Colonic mucosa (tissue), 4 donors: ENCODE measurements at regions not wholly inside any gene's neighbourhood (a gene's known extent, or its start where the extent isn't known, plus 50 kb on each side); places are given as distances from the start of the nearest gene placed in this dataset.

Source experiments
- DNase-seq: peaks from one replicate; pipeline ENCODE4 v3.0.0-alpha.2; 2020
- H3K27ac ChIP-seq: fragments of 200-600 bp; one replicate; pipeline ENCODE4 v1.8.0; 2021
- H3K27me3 ChIP-seq: fragments of 200-600 bp; one replicate; pipeline ENCODE4 v1.8.0; 2021
- H3K36me3 ChIP-seq: fragments of 200-600 bp; one replicate; pipeline ENCODE4 v1.8.0; 2021
- H3K4me1 ChIP-seq: fragments of 200-600 bp; one replicate; pipeline ENCODE4 v1.8.0; 2021; ENCODE audit warnings: mild to moderate bottlenecking
- H3K4me3 ChIP-seq: fragments of 200-600 bp; one replicate; pipeline ENCODE4 v1.8.0; 2021
- H3K9ac ChIP-seq, 2 donors: one replicate each; pipeline ENCODE4 v1.7.0; 2013; ENCODE audit warnings: control low read depth in 2 of 2, low read depth in 2 of 2, low read length in 2 of 2
- H3K9me3 ChIP-seq: fragments of 200-600 bp; one replicate; pipeline ENCODE4 v1.8.0; 2021
- intact Hi-C: fragments of 100-400 bp; cut with DNase I; formaldehyde crosslinking; loops from one replicate; pipeline ENCODE4 v1.14.1; 2022
- TF ChIP-seq, protein P1 (sequence below): fragments of 200-600 bp; IDR thresholded peaks from one replicate; pipeline ENCODE4 v1.8.0; 2022; ENCODE audit warnings: antibody characterized with exemption, mild to moderate bottlenecking
- donor health status: healthy.
- donor health status: DM: no; HTN: no; CAD: no.
- donor health status: DM: no; HTN: no; CAD: no.

DNA sequence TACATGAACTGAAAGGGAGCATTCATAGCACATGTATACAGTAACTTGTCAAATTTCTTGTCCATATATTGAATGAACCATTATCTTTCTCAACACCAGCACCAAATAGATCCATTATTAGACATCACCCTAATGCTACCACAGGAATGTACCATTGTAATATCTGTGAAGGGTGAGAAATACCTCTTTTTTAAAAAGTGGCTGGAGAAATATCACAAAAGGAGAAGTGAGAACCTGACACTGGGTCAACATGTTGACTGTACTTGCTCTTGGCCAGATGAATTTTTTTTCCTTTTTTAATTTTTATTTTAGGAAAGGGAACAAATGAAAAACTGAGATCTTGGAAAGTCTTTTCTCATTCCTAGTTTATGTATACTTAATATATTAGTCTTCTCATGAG lies 63.5 kb downstream of the CAVIN2 start:
- Histone ChIP-seq H3K9ac (no peak overlapping the region), H3K4me1 (no peaks in the 10 kb centered on the region), H3K9me3 (no peaks in the 10 kb centered on the region), H3K4me3 (no peak overlapping the region), H3K36me3 (no peaks in the 10 kb centered on the region), H3K27ac (no peak overlapping the region), H3K27me3 (no peaks in the 10 kb centered on the region)
- no peak for DNase-seq
- intact Hi-C loops: no loop called here
- TF ChIP-seq, protein P1, sequence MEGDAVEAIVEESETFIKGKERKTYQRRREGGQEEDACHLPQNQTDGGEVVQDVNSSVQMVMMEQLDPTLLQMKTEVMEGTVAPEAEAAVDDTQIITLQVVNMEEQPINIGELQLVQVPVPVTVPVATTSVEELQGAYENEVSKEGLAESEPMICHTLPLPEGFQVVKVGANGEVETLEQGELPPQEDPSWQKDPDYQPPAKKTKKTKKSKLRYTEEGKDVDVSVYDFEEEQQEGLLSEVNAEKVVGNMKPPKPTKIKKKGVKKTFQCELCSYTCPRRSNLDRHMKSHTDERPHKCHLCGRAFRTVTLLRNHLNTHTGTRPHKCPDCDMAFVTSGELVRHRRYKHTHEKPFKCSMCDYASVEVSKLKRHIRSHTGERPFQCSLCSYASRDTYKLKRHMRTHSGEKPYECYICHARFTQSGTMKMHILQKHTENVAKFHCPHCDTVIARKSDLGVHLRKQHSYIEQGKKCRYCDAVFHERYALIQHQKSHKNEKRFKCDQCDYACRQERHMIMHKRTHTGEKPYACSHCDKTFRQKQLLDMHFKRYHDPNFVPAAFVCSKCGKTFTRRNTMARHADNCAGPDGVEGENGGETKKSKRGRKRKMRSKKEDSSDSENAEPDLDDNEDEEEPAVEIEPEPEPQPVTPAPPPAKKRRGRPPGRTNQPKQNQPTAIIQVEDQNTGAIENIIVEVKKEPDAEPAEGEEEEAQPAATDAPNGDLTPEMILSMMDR: no peak
